Fibroblast of mammary gland (primary cell): ENCODE measurements at regions not wholly inside any gene's neighbourhood (a gene's known extent, or its start where the extent isn't known, plus 50 kb on each side); places are given as distances from the start of the nearest gene placed in this dataset.
"Not testable (repeated sequence)": the region's sequence is repeated elsewhere in the genome, so short reads cannot be mapped to it uniquely, and the experiment has no call there.

Experiments used
- DNase-seq: peaks from one replicate; pipeline ENCODE4 v3.0.0-alpha.2; 2010; ENCODE audit warnings: low read depth
- H3K4me3 ChIP-seq: 2 replicates; pipeline ENCODE4 v1.5.1; 2011; ENCODE audit warnings: low read depth, mild to moderate bottlenecking, low read length, moderate library complexity; ENCODE audit not compliant: control insufficient read depth
- CTCF ChIP-seq: conservative IDR thresholded peaks from 2 replicates; pipeline ENCODE4 v1.5.1; 2011; ENCODE audit warnings: low read depth, low read length, inconsistent platforms; ENCODE audit not compliant: control insufficient read depth, insufficient read depth

- no peak for TF ChIP-seq CTCF
- no peak overlapping the region for H3K4me3 ChIP-seq
- peak; percentile 1 for DNase-seq
Measured at GRCh38 chr4:66123190-66123589, 452.9 kb upstream of the EPHA5 start.

DNA sequence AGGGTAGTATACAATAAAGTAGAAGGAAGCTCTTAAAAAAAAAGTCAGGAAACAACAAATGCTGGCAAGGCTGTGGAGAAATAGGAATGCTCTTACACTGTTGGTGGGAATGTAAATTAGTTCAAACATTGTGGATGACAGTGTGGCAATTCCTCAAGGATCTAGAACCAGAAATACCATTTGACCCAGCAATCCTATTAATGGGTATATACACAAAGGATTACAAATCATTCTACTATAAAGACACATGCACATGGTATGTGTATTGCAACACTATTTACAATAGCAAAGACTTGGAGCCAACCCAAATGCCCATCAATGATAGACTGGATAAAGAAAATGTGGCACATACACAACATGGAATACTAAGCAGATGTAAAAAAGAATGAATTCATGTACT is 444.9 kb upstream of the EPHA5 start:
- not testable (repeated sequence) for H3K4me3 ChIP-seq, DNase-seq

- DNase-seq: no peak
- TF ChIP-seq CTCF: no peak
- H3K4me3 ChIP-seq: no peak overlapping the region
Measured at GRCh38 chr4:66108898-66109297, 438.6 kb upstream of the EPHA5 start.

GRCh38 chr4:66097218-66097617 is 426.9 kb upstream of the EPHA5 start:
- no peak for DNase-seq
- H3K4me3 ChIP-seq: no peak overlapping the region
- TF ChIP-seq CTCF: no peak

- no peak for DNase-seq
- H3K4me3 ChIP-seq: no peak overlapping the region
- TF ChIP-seq CTCF: no peak
Measured at GRCh38 chr4:66095065-66095464, 424.8 kb upstream of the EPHA5 start.

DNA sequence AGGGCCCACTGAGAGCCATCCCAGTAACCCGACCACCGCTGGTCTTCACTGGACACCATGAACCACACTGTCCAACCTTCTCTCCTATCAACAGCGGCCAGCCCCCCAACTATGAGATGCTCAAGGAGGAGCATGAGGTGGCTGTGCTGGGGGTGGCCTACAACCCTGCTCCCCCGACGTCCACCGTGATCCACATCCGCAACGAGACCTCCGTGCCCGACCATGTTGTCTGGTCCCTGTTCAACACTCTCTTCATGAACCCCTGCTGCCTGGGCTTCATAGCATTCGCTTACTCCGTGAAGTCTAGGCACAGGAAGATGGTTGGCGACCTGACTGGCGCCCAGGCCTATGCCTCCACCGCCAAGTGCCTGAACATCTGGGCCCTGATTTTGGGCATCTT is 423.8 kb upstream of the EPHA5 start:
- H3K4me3 ChIP-seq: no peak overlapping the region
- no peak for DNase-seq
- no peak for TF ChIP-seq CTCF

DNA sequence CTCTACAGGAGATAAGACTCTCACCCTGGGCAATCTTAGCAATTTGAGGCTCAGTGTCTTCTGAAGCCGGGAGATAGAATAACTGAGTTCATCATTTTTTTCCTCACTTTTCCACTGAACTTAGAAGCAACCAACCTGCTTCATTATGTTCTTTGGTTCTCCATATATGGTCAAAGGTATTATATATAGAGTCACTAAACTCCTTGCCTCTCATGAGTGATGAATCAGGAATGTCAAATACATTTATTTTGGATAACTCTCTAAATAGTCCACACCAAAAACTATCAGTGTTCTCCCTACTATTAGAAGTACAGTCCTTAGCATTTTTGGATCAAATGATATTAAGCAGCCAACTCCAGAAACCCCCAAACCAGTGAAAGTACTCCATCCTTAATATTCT is 421.5 kb upstream of the EPHA5 start:
- DNase-seq: no peak
- no peak overlapping the region for H3K4me3 ChIP-seq
- TF ChIP-seq CTCF: no peak

DNA sequence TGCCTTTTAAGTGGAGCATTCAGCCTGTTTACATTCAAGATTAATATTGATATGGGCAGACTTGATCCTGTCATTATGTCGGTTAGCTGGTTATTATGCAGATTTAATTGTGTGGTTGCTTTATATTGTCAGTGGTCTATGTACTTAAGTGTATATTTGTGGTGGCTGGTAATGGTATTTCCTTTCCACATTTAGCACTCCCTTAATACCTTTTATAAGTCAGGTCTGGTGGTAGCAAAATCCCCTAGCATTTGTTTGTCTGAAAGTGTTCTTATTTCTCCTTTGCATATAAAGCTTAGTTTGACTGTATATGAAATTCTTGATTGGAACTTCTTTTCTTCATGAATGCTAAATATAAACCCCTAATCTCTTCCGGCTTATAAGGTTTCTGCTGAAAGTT is 403.7 kb upstream of the EPHA5 start:
- no peak for TF ChIP-seq CTCF
- DNase-seq: no peak
- no peak overlapping the region for H3K4me3 ChIP-seq
